DND-41 (cell line): ENCODE measurements at regions not wholly inside any gene's neighbourhood (a gene's known extent, or its start where the extent isn't known, plus 50 kb on each side); places are given as distances from the start of the nearest gene placed in this dataset.

Source experiments
- ATAC-seq: fragments of 200-7000 bp; cut with Tn5 transposase; 3 replicates; pipeline ENCODE4 v1.9.1; 2021; ENCODE audit warnings: low read depth; ENCODE audit not compliant: insufficient read depth
- DNase-seq: peaks from one replicate; pipeline ENCODE4 v3.0.0-alpha.2; 2020
- H2AFZ ChIP-seq: 2 replicates; pipeline ENCODE4 v1.6.0; 2012; ENCODE audit warnings: low read depth, low read length
- H3K27ac ChIP-seq: 2 replicates; pipeline ENCODE4 v1.5.1; 2012; ENCODE audit warnings: low read length, inconsistent platforms
- H3K27me3 ChIP-seq: fragments of 200-600 bp; sonication (generic); 2 replicates; pipeline ENCODE4 v1.6.0; 2012; ENCODE audit warnings: low read length, mild to moderate bottlenecking, inconsistent platforms; ENCODE audit not compliant: insufficient read depth, poor library complexity
- H3K36me3 ChIP-seq: 2 replicates; pipeline ENCODE4 v1.5.1; 2012; ENCODE audit warnings: low read length, inconsistent platforms; ENCODE audit not compliant: insufficient read depth
- H3K4me1 ChIP-seq: 2 replicates; pipeline ENCODE4 v1.5.1; 2012; ENCODE audit warnings: mild to moderate bottlenecking, low read length; ENCODE audit not compliant: insufficient read depth
- H3K4me2 ChIP-seq: 2 replicates; pipeline ENCODE4 v1.6.0; 2012; ENCODE audit warnings: mild to moderate bottlenecking, moderate library complexity, low read length, inconsistent platforms; ENCODE audit not compliant: insufficient read depth
- H3K4me3 ChIP-seq, 2 experiments: fragments of 200-600 bp in 1 of 2; shearing (Covaris generic) in 1 of 2; 2 replicates each; pipeline ENCODE4 v1.5.1; 2012 to 2016; ENCODE audit warnings: inconsistent platforms in 2 of 2, low read length in 2 of 2, mild to moderate bottlenecking in 2 of 2, low read depth in 1 of 2, moderate library complexity in 1 of 2
- H3K79me2 ChIP-seq: 2 replicates; pipeline ENCODE4 v1.6.0; 2012; ENCODE audit warnings: low read length, inconsistent platforms; ENCODE audit not compliant: insufficient read depth
- H3K9ac ChIP-seq: 2 replicates; pipeline ENCODE4 v1.6.0; 2012; ENCODE audit warnings: low read depth, mild to moderate bottlenecking, inconsistent platforms, low read length, moderate library complexity
- H3K9me3 ChIP-seq: 2 replicates; pipeline ENCODE4 v1.5.1; 2012; ENCODE audit warnings: low read length, moderate library complexity, mild to moderate bottlenecking, inconsistent platforms; ENCODE audit not compliant: insufficient read depth, severe bottlenecking
- H4K20me1 ChIP-seq: 2 replicates; pipeline ENCODE4 v1.6.0; 2012; ENCODE audit warnings: low read length; ENCODE audit not compliant: insufficient read depth
- CTCF ChIP-seq: IDR thresholded peaks from 2 replicates; pipeline ENCODE4 v1.5.1; 2012; ENCODE audit warnings: borderline replicate concordance, low read length, moderate library complexity, mild to moderate bottlenecking; ENCODE audit not compliant: poor library complexity, severe bottlenecking; ENCODE audit errors: extremely low read depth
- EZH2 ChIP-seq: IDR thresholded peaks from 3 replicates; pipeline ENCODE4 v1.6.1; 2012; ENCODE audit warnings: borderline replicate concordance, low read depth, mild to moderate bottlenecking, moderate library complexity, low read length, inconsistent platforms; ENCODE audit not compliant: severe bottlenecking

GRCh38 chr14:97361181-97361580 is 564.0 kb downstream of the VRK1 start:
- no peak for DNase-seq
- H3K27me3 ChIP-seq = no peaks in the 10 kb centered on the region
- H2AFZ ChIP-seq = no peak overlapping the region
- no peaks in the 10 kb centered on the region for H3K9me3 ChIP-seq
- H3K36me3 ChIP-seq = no peaks in the 10 kb centered on the region
- no peak overlapping the region for H3K27ac ChIP-seq
- H4K20me1 ChIP-seq = no peaks in the 10 kb centered on the region
- TF ChIP-seq CTCF (no peak), EZH2 (no peak)
- no peak overlapping the region for H3K4me2 ChIP-seq
- H3K4me1 ChIP-seq = no peaks in the 10 kb centered on the region
- no peak for ATAC-seq
- no peak overlapping the region for H3K4me3 ChIP-seq
- H3K9ac ChIP-seq = no peak overlapping the region
- H3K79me2 ChIP-seq = no peaks in the 10 kb centered on the region

- no peak overlapping the region for H3K4me2 ChIP-seq
These were observed 564.8 kb downstream of the VRK1 start for GRCh38 chr14:97361958-97362357.

GRCh38 chr14:97366400-97366799 is 569.2 kb downstream of the VRK1 start:
- H3K9ac ChIP-seq = no peak overlapping the region
- TF ChIP-seq CTCF (no peak), EZH2 (no peak)
- DNase-seq = no peak

More at GRCh38 chr14:97361958-97362357, 564.8 kb downstream of the VRK1 start:
- no peaks in the 10 kb centered on the region for H3K4me1 ChIP-seq
- no peaks in the 10 kb centered on the region for H3K9me3 ChIP-seq
- H3K79me2 ChIP-seq = no peaks in the 10 kb centered on the region
- DNase-seq (no peak), ATAC-seq (no peak)
- H3K36me3 ChIP-seq = no peaks in the 10 kb centered on the region
- no peak for TF ChIP-seq EZH2
- no peak for TF ChIP-seq CTCF
- H3K27me3 ChIP-seq = no peaks in the 10 kb centered on the region
- H3K4me3 ChIP-seq = no peak overlapping the region
- no peak overlapping the region for H2AFZ ChIP-seq
- no peaks in the 10 kb centered on the region for H4K20me1 ChIP-seq
- no peak overlapping the region for H3K9ac ChIP-seq
- H3K27ac ChIP-seq = no peak overlapping the region

GRCh38 chr14:97367278-97367677 is 570.1 kb downstream of the VRK1 start:
- TF ChIP-seq CTCF (no peak), EZH2 (no peak)
- no peaks in the 10 kb centered on the region for H4K20me1 ChIP-seq
- H3K27me3 ChIP-seq = no peaks in the 10 kb centered on the region
- H3K79me2 ChIP-seq = no peaks in the 10 kb centered on the region
- DNase-seq = no peak
- no peak overlapping the region for H3K27ac ChIP-seq
- H3K9ac ChIP-seq = no peak overlapping the region
- H3K36me3 ChIP-seq = no peaks in the 10 kb centered on the region
- no peak overlapping the region for H3K4me2 ChIP-seq
- H2AFZ ChIP-seq = no peak overlapping the region
- H3K4me3 ChIP-seq = no peak overlapping the region
- H3K4me1 ChIP-seq = no peaks in the 10 kb centered on the region
- no peaks in the 10 kb centered on the region for H3K9me3 ChIP-seq
- ATAC-seq = no peak

More at GRCh38 chr14:97366400-97366799, 569.2 kb downstream of the VRK1 start:
- Histone ChIP-seq H3K27me3 (no peaks in the 10 kb centered on the region), H3K4me1 (no peaks in the 10 kb centered on the region), H3K79me2 (no peaks in the 10 kb centered on the region), H3K4me3 (no peak overlapping the region), H3K9me3 (no peaks in the 10 kb centered on the region), H2AFZ (no peak overlapping the region), H3K36me3 (no peaks in the 10 kb centered on the region), H3K4me2 (no peak overlapping the region), H3K27ac (no peak overlapping the region), H4K20me1 (no peaks in the 10 kb centered on the region)
- no peak for ATAC-seq
